ENCODE measurements at regions not wholly inside any gene's neighbourhood (a gene's known extent, or its start where the extent isn't known, plus 50 kb on each side); places are given as distances from the start of the nearest gene placed in this dataset.

- TF ChIP-seq, protein P1, sequence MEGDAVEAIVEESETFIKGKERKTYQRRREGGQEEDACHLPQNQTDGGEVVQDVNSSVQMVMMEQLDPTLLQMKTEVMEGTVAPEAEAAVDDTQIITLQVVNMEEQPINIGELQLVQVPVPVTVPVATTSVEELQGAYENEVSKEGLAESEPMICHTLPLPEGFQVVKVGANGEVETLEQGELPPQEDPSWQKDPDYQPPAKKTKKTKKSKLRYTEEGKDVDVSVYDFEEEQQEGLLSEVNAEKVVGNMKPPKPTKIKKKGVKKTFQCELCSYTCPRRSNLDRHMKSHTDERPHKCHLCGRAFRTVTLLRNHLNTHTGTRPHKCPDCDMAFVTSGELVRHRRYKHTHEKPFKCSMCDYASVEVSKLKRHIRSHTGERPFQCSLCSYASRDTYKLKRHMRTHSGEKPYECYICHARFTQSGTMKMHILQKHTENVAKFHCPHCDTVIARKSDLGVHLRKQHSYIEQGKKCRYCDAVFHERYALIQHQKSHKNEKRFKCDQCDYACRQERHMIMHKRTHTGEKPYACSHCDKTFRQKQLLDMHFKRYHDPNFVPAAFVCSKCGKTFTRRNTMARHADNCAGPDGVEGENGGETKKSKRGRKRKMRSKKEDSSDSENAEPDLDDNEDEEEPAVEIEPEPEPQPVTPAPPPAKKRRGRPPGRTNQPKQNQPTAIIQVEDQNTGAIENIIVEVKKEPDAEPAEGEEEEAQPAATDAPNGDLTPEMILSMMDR (conservative IDR thresholded peaks at IDR 0.05; ENCODE audit: low read depth, low read length), result no peak
- no peak for TF ChIP-seq EZH2 (IDR thresholded peaks at IDR 0.05; ENCODE audit: borderline replicate concordance, low read depth, low read length, poor library complexity, severe bottlenecking)
Observed at GRCh38 chr3:145760036-145760435, 400.9 kb downstream of the PLOD2 start.

Measured in A673 (cell line).